GM21367 (cell line): ENCODE measurements at regions not wholly inside any gene's neighbourhood (a gene's known extent, or its start where the extent isn't known, plus 50 kb on each side); places are given as distances from the start of the nearest gene placed in this dataset.
"Not testable (repeated sequence)": the region's sequence is repeated elsewhere in the genome, so short reads cannot be mapped to it uniquely, and the experiment has no call there.

Source experiments
- ATAC-seq: cut with Tn5 transposase; IDR thresholded peaks from one replicate; pipeline ENCODE4 v1.9.1; 2021; ENCODE audit not compliant: unreplicated experiment

DNA sequence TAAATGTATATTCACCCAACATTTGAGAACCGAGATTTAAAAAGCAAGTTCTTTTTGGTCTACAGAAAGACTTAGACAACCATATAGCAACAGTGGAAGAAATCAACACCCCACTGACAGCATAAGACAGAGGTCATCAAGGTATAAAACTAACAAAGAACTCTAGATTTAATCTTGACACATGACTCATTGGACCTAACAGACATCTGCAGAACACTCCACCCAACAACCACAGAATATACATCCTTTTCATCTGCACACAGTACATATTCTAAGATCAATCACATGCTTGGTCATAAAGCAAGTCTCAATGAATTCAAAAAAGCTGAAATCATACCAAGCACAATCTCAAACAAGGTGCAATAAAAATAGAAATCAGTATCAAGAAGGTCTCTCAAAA, 65.8 kb downstream of the SPIN4 start:
- no peak for ATAC-seq

DNA sequence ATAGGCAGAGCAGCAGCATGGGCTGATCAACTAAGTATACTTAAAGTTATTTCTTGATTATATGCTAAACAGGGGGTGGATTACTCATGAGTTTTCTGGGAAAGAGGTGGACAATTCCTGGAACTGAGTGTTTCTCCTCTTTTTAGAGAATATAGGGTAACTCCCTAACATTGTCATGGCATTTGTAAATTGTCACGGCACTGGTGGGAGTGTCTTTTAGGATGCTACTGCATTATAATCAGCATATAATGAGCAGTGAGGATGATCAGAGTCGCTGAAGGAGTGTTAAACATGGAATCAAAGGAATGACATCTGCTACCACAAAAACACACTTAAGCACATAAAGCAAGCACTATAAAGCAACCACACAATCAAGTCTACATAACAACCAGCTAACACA, 66.5 kb downstream of the SPIN4 start:
- no peak for ATAC-seq

DNA sequence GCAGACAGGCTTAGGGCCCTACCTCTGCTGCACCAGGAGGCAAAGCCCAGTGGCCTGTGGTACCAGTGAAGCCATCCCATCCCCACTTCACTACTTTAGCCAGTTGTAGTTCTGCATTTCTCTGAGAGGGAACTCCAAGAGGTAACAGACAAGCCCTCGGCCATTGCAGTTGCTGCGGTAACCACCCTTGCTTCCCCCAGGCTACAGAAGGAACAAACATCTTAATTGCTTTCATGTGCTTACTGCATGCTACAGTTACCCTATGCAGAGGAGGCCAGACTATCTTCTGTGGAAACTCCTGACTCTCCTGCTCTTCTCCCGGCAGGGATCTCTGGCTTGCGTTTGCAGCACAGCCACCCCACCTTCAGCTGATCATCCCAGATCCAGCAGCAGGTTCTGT, 67.8 kb downstream of the SPIN4 start:
- no peak for ATAC-seq

DNA sequence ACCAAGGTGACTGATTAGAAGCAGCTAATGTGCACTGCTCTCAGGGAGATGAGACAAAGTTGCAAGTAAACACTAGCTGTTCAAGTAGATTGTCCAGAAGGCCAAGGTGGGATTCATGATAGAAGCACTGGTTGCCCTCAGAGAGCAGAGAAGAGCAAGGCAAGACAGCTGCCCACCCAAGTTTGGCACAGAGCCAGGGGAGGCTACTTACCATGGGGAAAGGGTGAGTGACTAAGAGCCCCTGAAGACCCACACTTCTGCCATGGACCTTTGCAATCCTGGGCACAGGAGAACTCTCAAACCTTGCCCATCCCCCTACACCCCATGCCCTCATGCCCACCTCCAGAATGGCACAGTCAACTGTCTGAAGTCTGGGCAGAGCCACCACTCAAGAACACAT, 68.3 kb downstream of the SPIN4 start:
- no peak for ATAC-seq

GRCh38 chrX:63282077-63282476, 69.1 kb downstream of the SPIN4 start:
- no peak for ATAC-seq

GRCh38 chrX:63281465-63281864, 69.7 kb downstream of the SPIN4 start:
- ATAC-seq = no peak

DNA sequence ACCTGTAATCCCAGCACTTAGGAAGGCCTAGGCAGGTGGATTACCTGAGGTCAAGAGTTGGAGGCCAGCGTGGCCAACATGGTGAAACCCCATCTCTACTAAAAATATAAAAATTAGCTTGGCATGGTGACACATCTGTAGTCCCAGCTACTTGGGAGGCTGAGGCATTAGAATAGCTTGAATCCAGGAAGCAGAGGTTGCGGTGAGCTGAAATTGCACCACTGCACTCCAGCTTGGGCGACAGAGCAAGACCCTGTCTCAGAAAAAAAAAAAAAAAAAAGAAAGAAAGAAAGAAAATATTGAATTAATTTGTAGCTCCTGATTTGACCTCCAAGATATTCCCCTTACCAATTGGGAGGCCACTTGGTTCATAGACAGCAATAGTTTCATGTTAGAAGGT, 73.7 kb downstream of the SPIN4 start:
- not testable (repeated sequence) for ATAC-seq

DNA sequence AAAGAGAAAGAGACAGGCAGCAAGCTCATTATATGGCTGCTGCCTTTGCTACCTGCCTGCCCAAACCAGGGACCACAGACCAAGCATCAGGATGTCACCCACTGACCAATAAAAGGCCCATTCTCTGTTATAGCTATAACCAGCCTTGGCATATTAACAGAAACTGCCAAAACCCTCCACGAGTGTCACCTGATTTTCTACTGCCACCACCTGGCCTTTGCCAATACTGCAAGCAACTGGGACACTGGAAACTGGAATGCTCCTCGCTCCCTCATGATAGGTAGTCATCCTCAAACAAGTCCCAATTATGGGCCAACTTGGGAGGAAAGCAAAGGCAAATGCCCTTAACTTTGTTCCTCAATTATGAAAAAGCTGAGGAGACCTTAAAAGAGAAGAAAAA, 76.0 kb downstream of the SPIN4 start:
- no peak for ATAC-seq

DNA sequence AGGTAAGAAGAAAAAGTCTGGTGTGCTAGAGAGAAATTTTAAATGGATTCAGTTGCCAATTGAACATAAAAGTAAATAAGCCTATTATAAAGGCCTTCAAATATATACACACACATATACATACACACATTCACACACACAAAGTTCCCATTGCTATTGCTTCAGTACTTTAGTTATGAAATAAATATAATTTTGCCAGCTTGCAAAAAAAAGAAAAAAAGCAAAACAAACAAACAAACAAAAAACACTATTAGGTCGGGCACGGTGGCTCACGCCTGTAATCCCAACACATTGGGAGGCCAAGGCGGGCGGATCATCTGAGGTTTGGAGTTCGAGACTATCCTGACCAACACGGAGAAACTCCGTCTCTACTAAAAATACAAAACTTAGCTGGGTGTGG, 80.3 kb downstream of the SPIN4 start:
- no peak for ATAC-seq

GRCh38 chrX:63258144-63258543, 93.0 kb downstream of the SPIN4 start:
- no peak for ATAC-seq

DNA sequence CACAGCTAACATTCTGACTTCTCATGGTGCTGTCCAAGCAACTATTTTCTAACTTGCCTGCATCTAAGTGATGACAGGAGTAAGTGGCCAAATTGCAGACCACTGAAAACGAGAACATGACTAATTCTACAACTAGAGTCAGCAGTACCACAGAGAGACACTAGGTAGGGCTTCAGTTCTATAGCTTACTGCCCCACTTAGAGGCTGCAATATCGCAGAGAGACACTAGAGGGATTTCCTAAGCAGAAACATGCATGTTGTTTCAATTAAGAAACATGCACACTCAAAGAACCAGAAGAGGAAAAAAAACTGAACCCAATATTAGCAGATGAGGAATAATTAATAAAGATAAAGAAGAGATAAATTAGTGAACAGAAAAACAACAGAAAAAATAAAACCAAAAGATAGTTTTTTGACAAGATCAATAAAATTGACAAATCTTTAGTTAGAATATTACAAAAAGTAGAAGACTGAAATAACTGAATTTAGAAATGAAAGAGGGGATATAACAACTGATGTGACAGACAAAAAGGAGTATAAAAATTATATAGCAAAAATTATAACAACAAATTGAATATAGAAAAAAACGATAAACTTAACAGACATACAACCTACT, 100.8 kb downstream of the SPIN4 start:
- peak; percentile 100 for ATAC-seq

- not testable (repeated sequence) for ATAC-seq
Measured at GRCh38 chrX:63242689-63243088, 108.4 kb downstream of the SPIN4 start.

GRCh38 chrX:63235963-63236362, 115.2 kb downstream of the SPIN4 start:
- ATAC-seq = not testable (repeated sequence)

- ATAC-seq = not testable (repeated sequence)
Measured at GRCh38 chrX:63233013-63233412, 118.1 kb downstream of the SPIN4 start.

GRCh38 chrX:63218202-63218601, 132.9 kb downstream of the SPIN4 start:
- ATAC-seq = not testable (repeated sequence)

DNA sequence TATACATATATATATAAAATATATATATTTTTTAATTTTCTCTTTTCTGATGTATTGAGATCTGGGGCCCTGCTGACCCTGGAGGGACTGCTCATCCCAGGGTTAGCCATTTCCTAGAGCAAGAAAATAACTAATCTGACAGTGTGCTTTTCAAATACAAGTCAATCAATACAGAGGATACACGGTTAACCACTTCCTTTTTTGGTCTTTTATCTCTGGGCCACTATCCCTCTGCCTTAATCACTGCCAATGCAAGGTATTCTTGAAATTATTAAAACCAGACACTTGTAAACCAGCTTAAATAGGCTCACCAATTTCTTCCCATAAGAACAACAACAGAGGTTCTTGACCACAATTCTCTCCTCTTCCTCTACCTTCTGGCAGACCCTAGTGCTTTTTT, 133.6 kb downstream of the SPIN4 start:
- ATAC-seq = not testable (repeated sequence)

DNA sequence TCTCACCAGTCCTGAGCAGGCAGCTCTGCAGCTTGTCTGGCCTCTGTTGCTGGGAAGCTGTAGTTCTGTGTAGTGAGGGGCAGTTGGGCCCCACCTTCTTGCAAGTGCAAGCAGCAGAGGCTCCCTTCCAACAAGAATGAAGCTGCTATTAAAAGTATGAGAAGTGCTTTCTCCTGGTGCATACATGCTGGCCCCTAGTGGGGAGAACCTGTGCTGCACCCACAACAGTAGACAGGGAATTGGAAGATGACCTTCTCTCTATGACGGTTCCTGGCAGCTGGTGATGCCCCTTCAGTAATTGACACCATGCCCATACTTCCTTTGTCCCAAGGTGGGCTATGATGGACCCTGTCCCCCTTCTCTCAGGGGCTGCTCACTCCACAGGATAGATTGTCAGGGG, 141.5 kb downstream of the SPIN4 start:
- not testable (repeated sequence) for ATAC-seq

DNA sequence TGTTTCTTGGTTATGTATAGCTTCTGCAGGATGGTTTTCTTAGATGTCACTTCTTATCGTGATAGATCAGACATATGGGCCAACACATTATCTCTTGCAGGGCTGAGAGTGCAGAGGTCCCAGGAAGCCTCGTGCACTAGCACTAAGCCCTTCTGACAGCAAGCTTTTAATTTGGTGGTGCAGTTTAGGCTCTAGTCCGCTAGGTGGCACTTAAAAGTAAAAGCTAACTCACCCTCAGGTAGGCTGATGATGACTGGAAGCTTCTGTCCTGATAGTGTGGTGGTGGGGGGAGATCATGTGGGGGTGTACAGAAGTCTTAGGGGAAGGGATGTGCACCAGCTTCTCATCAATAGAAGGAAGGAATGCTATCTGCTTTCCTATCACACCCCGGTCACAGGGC, 142.0 kb downstream of the SPIN4 start:
- ATAC-seq = not testable (repeated sequence)

GRCh38 chrX:63204266-63205074, 146.7 kb downstream of the SPIN4 start:
- ATAC-seq = not testable (repeated sequence)

- not testable (repeated sequence) for ATAC-seq
Measured at GRCh38 chrX:63201987-63202386, 149.1 kb downstream of the SPIN4 start.

GRCh38 chrX:63198693-63199092, 152.4 kb downstream of the SPIN4 start:
- ATAC-seq = not testable (repeated sequence)

DNA sequence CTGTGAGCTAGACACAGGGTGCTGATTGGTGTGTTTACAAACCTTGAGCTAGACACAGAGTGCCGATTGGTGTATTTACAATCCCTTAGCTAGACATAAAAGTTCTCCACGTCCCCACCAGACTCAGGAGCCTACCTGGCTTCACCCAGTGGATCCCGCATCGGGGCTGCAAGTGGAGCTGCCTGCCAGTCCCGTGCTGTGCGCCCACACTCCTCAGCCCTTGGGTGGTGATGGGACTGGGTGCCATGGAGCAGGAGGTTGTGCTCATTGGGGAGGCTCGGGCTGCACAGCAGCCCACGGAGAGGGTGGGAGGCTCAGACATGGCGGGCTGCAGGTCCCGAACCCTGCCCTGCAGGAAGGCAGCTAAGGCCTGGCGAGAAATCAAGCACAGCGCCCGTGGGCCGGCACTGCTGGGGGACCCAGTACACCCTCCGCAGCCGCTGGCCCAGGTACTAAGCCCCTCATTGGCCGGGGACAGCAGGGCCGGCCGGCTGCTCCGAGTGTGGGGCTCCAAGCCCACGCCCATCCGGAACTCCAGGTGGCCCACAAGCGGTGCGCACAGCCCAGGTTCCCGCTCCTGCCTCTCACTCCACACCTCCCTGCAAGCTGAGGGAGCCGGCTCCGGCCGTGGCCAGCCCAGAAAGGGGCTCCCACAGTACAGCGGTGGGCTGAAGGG, 158.6 kb downstream of the SPIN4 start:
- not testable (repeated sequence) for ATAC-seq
